CD4-positive, alpha-beta T cell (primary cell): ENCODE measurements at regions not wholly inside any gene's neighbourhood (a gene's known extent, or its start where the extent isn't known, plus 50 kb on each side); places are given as distances from the start of the nearest gene placed in this dataset.

Source experiments
- ATAC-seq: fragments of 200-7000 bp; cut with Tn5 transposase; one replicate; pipeline ENCODE4 v1.10.0; 2022; ENCODE audit warnings: mild to moderate bottlenecking; ENCODE audit not compliant: poor library complexity
- CTCF ChIA-PET: fragments of 350-600 bp; sonication (Branson Sonifier 250); formaldehyde crosslinking; loops from one replicate; lab custom pipeline; 2021; ENCODE audit warnings: antibody characterized with exemption, inconsistent platforms; lab: Charles Lee
- POLR2A ChIA-PET: fragments of 350-600 bp; sonication (Branson Sonifier 250); formaldehyde crosslinking; loops from one replicate; lab custom pipeline; 2021; ENCODE audit warnings: antibody characterized with exemption, inconsistent platforms; lab: Charles Lee
- DNase-seq, 14 experiments: peaks; one replicate each; pipeline ENCODE4 v3.0.0-alpha.2; 2013 to 2020; ENCODE audit warnings: mixed read lengths in 2 of 14
- H3K27ac ChIP-seq, 2 donors: one replicate each; pipeline versions ENCODE4 v1.5.1 to v1.7.0; 2013; ENCODE audit warnings: low read length in 2 of 2, low read depth in 1 of 2, mild to moderate bottlenecking in 1 of 2
- H3K27me3 ChIP-seq, 2 experiments: 1 replicate in 1 of 2; 2 replicates in 1 of 2; pipeline versions ENCODE4 v1.6.1 to v1.7.0; 2013; ENCODE audit warnings: low read length in 2 of 2, control low read depth in 1 of 2, mild to moderate bottlenecking in 1 of 2, moderate library complexity in 1 of 2; ENCODE audit not compliant: insufficient read depth in 2 of 2, control insufficient read depth in 1 of 2
- H3K36me3 ChIP-seq: one replicate; pipeline ENCODE4 v1.6.1; 2013; ENCODE audit warnings: low read length, control low read depth; ENCODE audit not compliant: insufficient read depth
- H3K4me1 ChIP-seq: one replicate; pipeline ENCODE4 v1.6.1; 2013; ENCODE audit warnings: low read length, control low read depth; ENCODE audit not compliant: insufficient read depth
- H3K4me3 ChIP-seq: one replicate; pipeline ENCODE4 v1.5.1; 2013; ENCODE audit warnings: mild to moderate bottlenecking, low read length, moderate library complexity
- H3K9me3 ChIP-seq, 2 experiments: 1 replicate in 1 of 2; 2 replicates in 1 of 2; pipeline versions ENCODE4 v1.6.1 to v1.7.0; 2013; ENCODE audit warnings: low read length in 2 of 2, mild to moderate bottlenecking in 2 of 2, control low read depth in 1 of 2, moderate library complexity in 1 of 2; ENCODE audit not compliant: control insufficient read depth in 1 of 2, insufficient read depth in 1 of 2
- H3K27ac Mint-ChIP-seq: one replicate; pipeline ENCODE4 v1.8.0; 2020; ENCODE audit warnings: mixed read lengths
- H3K27me3 Mint-ChIP-seq: one replicate; pipeline ENCODE4 v1.8.0; 2021; ENCODE audit warnings: mixed read lengths
- H3K36me3 Mint-ChIP-seq: one replicate; pipeline ENCODE4 v1.8.0; 2021; ENCODE audit warnings: low read depth, mixed read lengths
- H3K4me1 Mint-ChIP-seq: one replicate; pipeline ENCODE4 v1.8.0; 2021; ENCODE audit warnings: low read depth, mixed read lengths
- H3K4me3 Mint-ChIP-seq: one replicate; pipeline ENCODE4 v1.8.0; 2020; ENCODE audit warnings: mild to moderate bottlenecking, mixed read lengths
- H3K9me3 Mint-ChIP-seq: one replicate; pipeline ENCODE4 v1.8.0; 2020; ENCODE audit warnings: mixed read lengths
- CTCF ChIP-seq: fragments of 200-600 bp; IDR thresholded peaks from one replicate; pipeline ENCODE4 v1.8.0; 2022; ENCODE audit warnings: antibody characterized with exemption, mild to moderate bottlenecking
- intact Hi-C, 2 experiments: fragments of 100-400 bp; cut with DNase I in 1 of 2; cut with micrococcal nuclease in 1 of 2; formaldehyde crosslinking; loops; one replicate each; pipeline versions ENCODE4 v1.15.1 to v1.9.0; 2023 to 2025; cut with DNase I, micrococcal nuclease

- Mint-ChIP-seq H3K27ac (no peak overlapping the region), H3K4me3 (no peak overlapping the region), H3K27me3 (no peaks in the 10 kb centered on the region), H3K36me3 (no peaks in the 10 kb centered on the region), H3K9me3 (no peaks in the 10 kb centered on the region), H3K4me1 (no peaks in the 10 kb centered on the region)
- H3K4me3 ChIP-seq, result no peak overlapping the region
- H3K27ac ChIP-seq, result no peak overlapping the region
- H3K9me3 ChIP-seq, result no peaks in the 10 kb centered on the region
- no peaks in the 10 kb centered on the region for H3K4me1 ChIP-seq
- no peak for TF ChIP-seq CTCF
- ChIA-PET CTCF (interaction anchor here (1.3 kb wide), 1 partner anchor 10 kb away, joined by 3 read pairs; no protein-coding TSS in a partner anchor), POLR2A (no interaction called here)
- H3K36me3 ChIP-seq, result no peaks in the 10 kb centered on the region
- DNase-seq (no peak), ATAC-seq (no peak)
- no peaks in the 10 kb centered on the region for H3K27me3 ChIP-seq
- intact Hi-C loops, result no loop called here
Measured at GRCh38 chr1:5504364-5504740, 487.9 kb downstream of the NPHP4 start.

- intact Hi-C loops, result no loop called here
- no peak for ATAC-seq
- ChIA-PET POLR2A (no interaction called here), CTCF (interaction anchor here (1.3 kb wide), 1 partner anchor 11 kb away, joined by 3 read pairs; no protein-coding TSS in a partner anchor)
- TF ChIP-seq CTCF, result no peak
- no peaks in the 10 kb centered on the region for H3K36me3 Mint-ChIP-seq
- Histone ChIP-seq H3K4me1 (no peaks in the 10 kb centered on the region), H3K27me3 (no peaks in the 10 kb centered on the region), H3K9me3 (no peaks in the 10 kb centered on the region), H3K36me3 (no peaks in the 10 kb centered on the region), H3K4me3 (no peak overlapping the region), H3K27ac (no peak overlapping the region)
- H3K27me3 Mint-ChIP-seq, result no peaks in the 10 kb centered on the region
- no peak overlapping the region for H3K27ac Mint-ChIP-seq
- H3K4me1 Mint-ChIP-seq, result no peaks in the 10 kb centered on the region
- DNase-seq, result no peak
- no peaks in the 10 kb centered on the region for H3K9me3 Mint-ChIP-seq
- no peak overlapping the region for H3K4me3 Mint-ChIP-seq
Measured at GRCh38 chr1:5503556-5504363, 488.5 kb downstream of the NPHP4 start.

- intact Hi-C loops, result no loop called here
- POLR2A ChIA-PET, result interaction anchor here (0.6 kb wide), 1 partner anchor 554 kb away, joined by 3 read pairs; no protein-coding TSS in a partner anchor
- Histone ChIP-seq H3K27me3 (peaks cover 0 to 4% of the 10 kb centered on the region in 2 experiments), H3K27ac (no peak overlapping the region), H3K36me3 (no peaks in the 10 kb centered on the region), H3K9me3 (no peaks in the 10 kb centered on the region), H3K4me1 (no peaks in the 10 kb centered on the region), H3K4me3 (no peak overlapping the region)
- Mint-ChIP-seq H3K4me3 (no peak overlapping the region), H3K27me3 (no peaks in the 10 kb centered on the region), H3K4me1 (no peaks in the 10 kb centered on the region), H3K9me3 (no peaks in the 10 kb centered on the region), H3K27ac (no peak overlapping the region), H3K36me3 (no peaks in the 10 kb centered on the region)
- ATAC-seq (no peak), DNase-seq (no peak)
- CTCF ChIA-PET, result no interaction called here
- no peak for TF ChIP-seq CTCF
Measured at GRCh38 chr1:5502311-5503194, 489.7 kb downstream of the NPHP4 start.
